ENCODE measurements at regions not wholly inside any gene's neighbourhood (a gene's known extent, or its start where the extent isn't known, plus 50 kb on each side); places are given as distances from the start of the nearest gene placed in this dataset.

GRCh38 chrX:39842281-39842973, 255.3 kb downstream of the BCOR start:
- no peak for DNase-seq

GRCh38 chrX:39843318-39843717, 254.4 kb downstream of the BCOR start:
- no peak for DNase-seq

- DNase-seq = no peak
Measured at GRCh38 chrX:39845233-39845632, 252.5 kb downstream of the BCOR start.

GRCh38 chrX:39846460-39846859, 251.3 kb downstream of the BCOR start:
- no peak for DNase-seq

GRCh38 chrX:39848243-39848642, 249.5 kb downstream of the BCOR start:
- no peak for DNase-seq

GRCh38 chrX:39848900-39849299, 248.9 kb downstream of the BCOR start:
- no peak for DNase-seq

DNA sequence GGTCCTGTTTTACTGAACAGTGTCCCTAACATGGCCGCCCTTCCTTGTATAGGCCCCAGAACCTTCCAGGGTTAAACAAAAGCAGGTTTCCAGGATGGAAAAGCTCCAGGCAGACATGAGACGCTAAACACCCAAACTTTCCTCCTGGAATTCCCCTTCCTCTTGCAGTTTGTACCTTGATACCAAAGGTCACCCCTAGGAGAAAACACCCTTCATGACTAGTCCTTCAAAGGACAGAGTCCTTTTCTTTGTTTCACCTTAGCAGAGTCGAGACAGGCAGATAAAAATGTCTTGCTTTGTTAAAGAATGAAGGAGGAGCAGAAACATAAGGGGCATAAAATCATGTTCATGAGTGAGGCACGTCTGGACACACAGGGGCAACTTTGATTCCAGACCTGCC, 247.5 kb downstream of the BCOR start:
- DNase-seq = no peak

- no peak for DNase-seq
Measured at GRCh38 chrX:39850630-39851152, 247.1 kb downstream of the BCOR start.

GRCh38 chrX:39851745-39852455, 245.9 kb downstream of the BCOR start:
- no peak for DNase-seq

DNA sequence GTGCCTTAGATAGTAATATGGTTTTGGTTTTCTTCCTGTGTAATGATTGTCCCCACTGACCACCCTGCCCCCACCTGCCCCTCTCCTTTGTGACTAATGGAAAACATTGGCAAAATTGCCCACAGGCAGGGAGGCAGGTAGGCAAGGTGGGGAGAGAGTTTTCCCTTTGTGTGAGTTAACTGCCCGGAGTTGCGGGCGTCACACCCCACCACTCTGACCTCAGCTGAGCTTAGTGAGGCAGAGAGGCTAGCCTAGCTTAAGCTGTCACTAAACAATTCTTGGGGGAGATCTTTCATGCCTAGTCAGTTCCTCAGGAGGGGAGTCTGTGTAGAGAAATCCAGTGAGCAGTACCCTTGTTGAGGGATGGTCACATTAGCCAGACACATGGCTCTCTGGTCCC, 245.3 kb downstream of the BCOR start:
- DNase-seq = no peak

- DNase-seq = no peak
Measured at GRCh38 chrX:39853417-39854030, 244.2 kb downstream of the BCOR start.

DNA sequence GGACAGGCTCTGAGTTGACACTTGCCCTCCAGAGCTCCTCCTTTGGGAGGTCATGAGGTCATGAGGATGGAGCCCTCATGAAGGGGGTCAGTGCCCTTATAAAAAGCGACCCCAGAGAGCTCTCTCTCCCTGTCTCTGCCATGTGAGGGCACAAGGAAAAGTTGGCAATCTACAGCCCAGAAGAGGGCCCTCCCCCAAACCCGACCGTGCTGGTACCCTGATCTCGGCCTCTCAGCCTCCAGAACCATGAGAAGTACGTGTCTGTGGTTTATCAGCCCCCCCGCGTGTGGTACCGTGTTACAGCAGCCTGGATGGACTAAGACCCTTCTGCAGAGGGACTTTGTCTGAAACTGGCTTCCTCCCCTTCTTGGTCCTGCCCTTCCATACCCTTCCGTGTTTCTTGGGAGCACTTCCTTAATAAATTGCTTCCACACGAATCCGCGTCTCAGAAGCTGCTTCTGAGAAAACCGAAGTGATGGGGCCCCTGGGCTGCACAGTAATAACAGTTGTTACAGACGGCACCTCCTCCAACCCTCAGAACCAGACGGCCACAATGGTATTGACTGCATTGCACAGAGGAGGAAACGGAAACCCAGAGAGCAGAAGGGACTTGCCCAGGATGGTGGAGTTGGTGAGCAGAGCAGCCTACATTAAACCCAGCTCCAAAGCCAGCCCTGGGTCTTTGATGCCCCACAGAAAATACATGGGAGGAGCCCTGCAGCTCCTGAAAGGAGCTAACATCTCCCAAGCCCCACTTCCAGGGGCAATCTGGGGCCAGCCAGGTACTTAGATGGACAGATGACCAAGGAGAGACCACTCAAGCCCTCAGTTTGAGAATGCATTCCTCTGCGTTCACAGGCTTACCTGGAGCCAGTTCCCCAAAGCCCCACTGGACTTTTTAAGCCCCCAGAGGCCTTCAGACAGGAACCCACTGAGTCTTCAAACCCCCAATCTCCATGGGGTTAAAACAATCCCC, 242.7 kb downstream of the BCOR start:
- peak; percentile 33 for DNase-seq

GRCh38 chrX:39855748-39856129, 242.0 kb downstream of the BCOR start:
- peak; percentile 23 for DNase-seq

DNA sequence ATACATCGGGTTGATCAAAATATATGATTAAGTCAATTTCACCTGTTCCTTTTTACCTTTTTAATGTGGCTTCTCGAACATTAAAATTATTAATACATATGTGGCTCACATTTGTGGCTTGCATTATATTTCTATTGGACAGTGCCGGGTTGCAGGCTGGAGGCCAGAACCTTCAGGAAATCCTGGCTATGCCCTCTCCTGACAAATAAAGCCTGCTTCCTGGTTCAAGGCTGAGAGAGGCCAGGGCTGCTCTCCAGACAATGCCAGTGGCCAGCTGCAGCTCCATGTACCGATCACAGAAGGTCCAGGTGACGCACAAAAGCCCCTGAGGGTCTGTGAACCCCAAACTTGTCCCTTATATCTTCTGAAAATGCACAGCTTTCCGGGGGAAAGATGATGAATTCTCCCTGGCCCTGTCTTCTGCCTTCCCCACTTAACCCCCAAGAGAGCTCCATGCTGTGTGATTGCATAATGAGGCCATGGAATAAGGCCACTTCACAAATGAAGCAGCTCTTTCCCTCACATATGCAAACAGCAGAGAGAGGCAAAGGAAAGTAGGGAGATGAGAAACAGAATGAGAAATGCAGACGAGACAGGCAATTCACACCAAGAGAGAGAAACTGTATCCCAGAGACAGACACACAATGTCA, 241.2 kb downstream of the BCOR start:
- no peak for DNase-seq

DNA sequence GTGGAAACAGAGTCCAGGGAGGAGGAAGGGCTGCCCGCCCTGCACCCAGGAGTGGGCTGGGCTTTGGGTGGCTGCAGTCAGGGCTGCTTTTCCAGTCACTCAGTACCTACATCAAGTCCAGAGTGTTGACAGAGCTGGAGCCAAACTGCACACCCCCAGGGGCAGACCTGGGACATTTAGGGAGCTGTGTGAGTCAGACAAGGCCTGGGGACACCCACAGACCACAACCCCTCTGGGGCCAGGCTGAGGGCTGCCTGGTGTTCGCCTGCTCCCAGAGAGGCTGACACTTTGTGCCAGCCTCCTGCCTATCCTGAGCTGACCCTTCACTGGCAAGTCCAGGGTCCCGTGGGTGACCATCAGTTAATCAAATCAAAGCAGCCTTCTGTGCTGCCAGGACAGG, 240.0 kb downstream of the BCOR start:
- no peak for DNase-seq

GRCh38 chrX:39859991-39860861, 237.5 kb downstream of the BCOR start:
- DNase-seq = peak; percentile 1

DNA sequence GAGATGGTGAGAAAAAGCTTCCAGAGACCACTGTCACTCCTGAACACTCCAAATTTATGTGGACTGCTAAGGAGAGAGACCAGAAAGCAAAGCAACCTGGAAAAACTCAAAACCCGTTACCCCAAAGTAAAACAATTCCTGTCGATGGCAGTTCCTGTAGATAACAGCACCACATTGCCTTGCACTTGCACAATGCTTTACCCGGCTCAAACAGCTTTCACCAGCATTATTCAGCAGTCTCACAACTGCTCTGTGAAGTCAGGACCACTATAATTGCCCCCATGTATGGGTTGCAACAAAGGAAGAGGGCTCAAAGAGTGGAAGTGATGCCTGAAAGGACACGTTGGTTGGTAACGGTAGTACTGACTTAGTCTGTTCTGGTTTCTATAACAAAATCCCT, 234.8 kb downstream of the BCOR start:
- no peak for DNase-seq

DNA sequence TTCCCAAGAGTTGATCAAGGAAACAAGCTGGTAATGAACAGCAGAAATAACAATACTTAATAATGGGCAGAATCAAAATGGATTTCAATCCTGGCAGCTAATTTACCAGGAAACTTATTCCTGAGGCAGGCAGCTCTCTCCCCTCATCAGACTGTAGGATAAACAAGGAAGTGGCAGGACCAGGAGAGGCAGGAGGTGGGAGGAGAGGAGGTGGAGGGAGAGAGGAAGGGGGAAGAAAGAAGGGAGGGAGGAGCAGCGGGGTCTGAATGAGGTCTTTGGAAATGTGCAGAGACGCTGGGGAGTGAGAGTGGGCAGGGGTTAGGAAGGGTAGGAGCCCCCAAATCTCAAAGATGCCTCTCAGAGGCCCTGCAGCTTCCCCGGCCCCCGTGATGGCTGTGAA, 231.5 kb downstream of the BCOR start:
- no peak for DNase-seq

DNA sequence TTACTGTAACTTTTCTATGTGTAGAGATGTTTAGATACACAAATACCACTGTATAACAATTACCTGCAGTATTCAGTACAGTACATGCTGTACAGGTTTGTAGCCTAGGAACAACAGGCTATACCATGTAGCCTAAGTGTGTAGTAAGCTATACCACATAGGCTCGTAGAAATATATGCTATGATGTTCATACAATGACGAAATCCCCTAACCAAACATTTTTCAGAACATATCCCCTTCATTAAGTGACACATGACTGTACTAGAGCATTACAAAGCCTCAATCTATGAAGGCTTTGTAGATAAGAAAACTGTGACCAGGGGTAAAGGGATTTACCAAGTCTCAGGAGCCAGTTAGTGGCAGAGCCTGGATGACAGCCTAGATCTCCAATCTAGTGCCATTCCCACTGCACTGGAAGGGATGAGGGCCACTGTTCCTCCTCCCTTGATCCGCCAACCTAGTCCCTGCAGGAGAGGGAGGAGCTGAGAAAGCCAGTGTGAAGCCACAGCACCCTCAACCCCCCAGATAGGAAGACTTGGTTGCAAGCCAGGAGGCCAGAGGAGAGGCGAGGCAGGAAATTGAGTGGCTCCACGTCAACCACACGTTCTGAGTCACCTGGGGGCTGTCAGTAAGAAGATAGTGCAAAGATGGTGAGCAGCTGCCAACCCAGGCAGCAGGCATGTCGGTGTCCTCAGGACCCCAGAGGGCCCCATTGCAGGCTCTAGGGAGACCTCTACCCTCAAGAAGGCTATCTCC, 227.7 kb downstream of the BCOR start:
- peak; percentile 1 for DNase-seq

- no peak for DNase-seq
Measured at GRCh38 chrX:39871648-39872047, 226.1 kb downstream of the BCOR start.

All from effector CD8-positive, alpha-beta T cell (primary cell).